Caki2 (cell line): ENCODE measurements at regions not wholly inside any gene's neighbourhood (a gene's known extent, or its start where the extent isn't known, plus 50 kb on each side); places are given as distances from the start of the nearest gene placed in this dataset.

ENCODE experiments used
- DNase-seq: peaks from one replicate; pipeline ENCODE4 v3.0.0-alpha.2; 2015; ENCODE audit warnings: low read depth
- in situ Hi-C: cut with HindIII; loops from 2 replicates; pipeline ENCODE4 v1.10.0; 2016; ENCODE audit warnings: low sequenced_read_pairs, low pct_unique_long_range_greater_than_20kb, mixed read lengths

DNA sequence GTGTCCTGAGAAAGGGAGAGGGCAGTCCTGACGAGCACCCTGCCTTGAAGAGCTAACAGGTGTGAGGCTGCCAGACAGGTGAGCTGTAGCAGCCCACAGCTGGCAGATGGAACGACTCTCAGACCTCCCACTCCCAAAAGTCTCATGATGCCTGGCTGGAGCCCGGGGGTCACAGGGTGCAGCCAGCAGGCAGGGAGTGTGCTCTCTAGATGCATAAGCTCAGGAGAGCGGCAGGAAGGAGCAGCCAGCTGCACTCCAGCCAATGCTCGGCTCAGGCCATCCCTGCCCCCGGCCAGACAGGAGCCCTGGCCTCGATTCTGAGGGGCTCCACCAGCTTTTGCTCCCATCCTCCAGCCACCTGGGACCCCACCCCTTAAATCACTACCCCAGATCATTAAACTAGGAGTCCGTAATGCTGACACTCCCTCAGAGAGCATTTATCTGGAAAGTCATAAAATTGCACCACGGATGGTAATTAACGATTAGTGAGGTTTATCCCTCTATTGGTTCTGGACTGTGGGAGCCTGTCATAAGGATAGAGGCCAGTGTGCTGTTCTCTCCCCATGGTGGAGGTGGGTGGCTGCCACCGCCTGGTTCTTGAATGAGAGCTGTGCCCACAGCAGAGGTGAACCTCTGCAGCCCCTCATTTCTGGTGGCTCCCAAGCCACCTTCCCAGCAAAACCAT is 63.5 kb upstream of the ZMIZ1 start:
- no peak for DNase-seq
- in situ Hi-C loops: no loop called here

DNA sequence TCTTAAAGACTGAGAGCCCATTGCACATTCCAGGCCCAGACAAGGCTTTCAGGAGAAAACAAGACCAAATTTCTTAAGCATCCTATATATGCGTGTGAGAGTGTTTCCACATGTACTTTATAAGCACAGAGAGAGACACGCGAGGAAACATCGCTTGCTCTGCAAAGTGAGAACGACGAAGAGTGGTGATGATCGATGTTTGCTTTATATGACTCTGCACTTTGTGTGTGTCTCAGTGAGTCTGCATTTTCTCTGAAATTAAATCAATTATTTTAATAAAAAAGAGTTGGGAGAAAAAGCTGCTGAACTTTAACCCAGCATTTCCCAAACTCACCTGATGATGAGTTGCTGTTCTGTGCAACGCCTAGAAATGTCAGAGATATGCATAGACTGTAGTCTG is 61.7 kb upstream of the ZMIZ1 start:
- DNase-seq: no peak
- in situ Hi-C loops: no loop called here

DNA sequence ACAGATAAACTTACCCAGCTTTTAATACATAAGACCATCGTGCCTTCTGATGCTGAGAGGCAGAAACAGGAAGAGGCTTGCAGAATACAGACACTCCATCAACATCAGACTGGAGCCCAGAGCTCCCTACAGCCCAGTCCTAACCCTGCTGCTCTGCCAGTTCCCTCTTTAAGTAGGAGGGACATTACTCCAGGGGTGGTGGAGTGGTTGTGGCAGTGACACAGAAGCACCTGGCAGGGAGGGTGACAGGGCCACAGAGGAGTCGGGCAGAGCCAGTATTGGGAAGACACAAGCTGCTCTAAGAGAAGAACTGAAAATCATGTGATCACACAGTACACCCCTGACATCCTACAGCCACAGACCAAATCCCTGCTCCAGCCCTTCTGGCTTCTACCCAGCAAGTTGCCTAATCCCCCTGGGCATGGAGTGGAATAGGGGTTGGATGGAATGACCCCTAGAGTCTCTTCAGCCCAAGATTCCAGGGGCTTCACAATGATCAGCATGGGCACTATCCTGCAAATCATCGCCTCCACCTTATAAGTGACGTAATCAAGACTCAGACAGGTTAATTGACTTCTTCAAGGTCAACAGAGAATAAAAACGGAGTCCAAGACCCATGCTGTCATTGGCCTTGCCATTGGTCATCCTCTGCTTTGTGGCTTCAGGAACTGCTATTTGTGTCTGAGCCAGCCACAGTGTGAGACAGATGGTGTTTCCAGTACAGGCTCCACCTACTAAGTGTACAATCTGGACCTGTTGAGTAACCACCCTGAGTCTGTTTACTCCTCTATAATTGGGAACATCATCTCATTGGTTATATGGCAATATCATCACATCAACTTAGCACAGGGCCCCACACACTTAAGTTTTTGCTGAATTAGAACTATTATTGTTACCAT is 61.1 kb upstream of the ZMIZ1 start:
- in situ Hi-C loops: no loop called here
- DNase-seq: no peak

DNA sequence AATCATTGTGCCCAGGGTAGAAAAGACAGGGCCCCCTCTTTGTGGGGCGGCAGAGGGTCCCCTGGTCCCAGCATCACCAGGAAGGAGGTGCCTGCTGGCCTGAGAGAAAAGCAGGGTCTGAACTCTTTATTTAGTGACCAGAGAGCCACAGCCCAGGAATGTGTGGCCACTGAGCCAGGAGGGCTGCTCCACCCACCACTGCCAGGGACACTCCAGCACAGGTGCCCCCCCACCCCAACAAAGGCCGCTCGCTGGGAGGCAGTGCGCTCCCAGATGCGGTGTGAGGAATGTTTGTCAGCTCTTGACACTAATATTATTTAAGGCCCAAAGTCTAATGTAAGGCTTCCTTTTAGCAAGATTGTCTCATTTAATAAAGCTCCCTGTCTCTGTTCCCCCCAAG is 59.6 kb upstream of the ZMIZ1 start:
- no peak for DNase-seq
- in situ Hi-C loops: no loop called here

DNA sequence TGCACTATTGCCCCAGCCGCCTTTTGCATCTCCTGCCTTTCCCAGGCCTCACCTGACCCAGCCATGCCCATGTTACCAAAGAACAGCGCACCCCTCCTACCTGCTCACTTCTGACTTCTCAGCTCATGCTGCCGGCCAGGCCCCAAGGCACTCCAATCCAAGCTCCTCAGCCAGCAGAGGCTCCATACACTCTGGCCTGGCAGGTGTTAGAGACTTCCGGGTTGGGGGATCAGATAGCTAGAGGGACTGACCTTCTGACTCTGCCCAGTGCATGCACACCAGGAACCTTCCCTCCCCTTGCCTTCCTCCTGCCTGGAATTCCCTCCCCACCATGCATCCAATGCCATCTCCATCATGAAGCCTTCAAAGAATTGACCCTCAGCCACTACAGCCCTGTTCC is 56.2 kb upstream of the ZMIZ1 start:
- DNase-seq: no peak
- in situ Hi-C loops: no loop called here

DNA sequence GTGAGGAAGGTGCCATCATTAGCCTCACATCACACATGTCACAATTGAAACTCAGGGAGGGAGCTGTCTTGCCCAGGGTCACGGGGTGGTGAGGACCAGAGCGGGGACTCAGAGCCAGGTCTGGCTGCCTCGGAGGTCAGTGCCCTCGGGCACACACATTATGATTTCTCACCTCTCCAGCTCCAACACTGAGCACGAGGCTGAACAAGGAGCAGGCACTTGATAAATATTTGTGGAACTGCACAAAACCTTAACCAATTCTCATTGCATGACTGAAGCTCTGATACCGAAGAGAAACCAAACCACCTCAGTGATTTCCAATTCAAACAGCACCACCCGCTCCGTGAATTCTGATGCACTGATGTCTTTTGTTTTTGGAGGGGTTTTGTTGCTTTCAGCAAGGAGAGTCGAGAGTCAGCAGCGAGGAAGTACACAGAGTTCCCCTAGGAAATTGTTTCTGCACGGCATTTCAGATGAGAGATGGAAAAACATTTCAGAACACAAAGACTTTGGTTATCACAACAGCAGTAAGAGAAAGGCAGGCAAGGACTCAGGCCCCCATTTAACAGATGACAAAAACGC is 55.3 kb upstream of the ZMIZ1 start:
- in situ Hi-C loops: no loop called here
- DNase-seq: no peak

DNA sequence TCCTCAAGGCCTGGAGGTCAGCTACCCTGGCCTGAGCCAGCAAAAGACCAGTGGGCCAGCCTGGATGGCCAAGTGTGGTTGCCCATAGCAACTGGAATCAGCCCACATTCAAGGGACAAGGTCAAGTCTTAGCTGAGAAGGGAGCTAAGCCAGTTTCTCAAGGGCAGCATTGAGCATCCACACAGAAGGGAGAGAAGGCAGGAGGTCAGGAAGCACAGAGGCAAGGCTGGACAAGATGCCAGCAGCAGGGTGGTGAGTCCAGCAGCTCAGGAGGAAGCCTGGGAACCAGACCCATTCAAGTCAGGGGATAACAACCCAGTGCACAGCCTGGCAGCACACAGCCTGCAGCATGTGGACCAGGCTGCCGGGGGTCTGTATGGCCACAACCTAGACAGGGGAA is 54.0 kb upstream of the ZMIZ1 start:
- in situ Hi-C loops: no loop called here
- no peak for DNase-seq

DNA sequence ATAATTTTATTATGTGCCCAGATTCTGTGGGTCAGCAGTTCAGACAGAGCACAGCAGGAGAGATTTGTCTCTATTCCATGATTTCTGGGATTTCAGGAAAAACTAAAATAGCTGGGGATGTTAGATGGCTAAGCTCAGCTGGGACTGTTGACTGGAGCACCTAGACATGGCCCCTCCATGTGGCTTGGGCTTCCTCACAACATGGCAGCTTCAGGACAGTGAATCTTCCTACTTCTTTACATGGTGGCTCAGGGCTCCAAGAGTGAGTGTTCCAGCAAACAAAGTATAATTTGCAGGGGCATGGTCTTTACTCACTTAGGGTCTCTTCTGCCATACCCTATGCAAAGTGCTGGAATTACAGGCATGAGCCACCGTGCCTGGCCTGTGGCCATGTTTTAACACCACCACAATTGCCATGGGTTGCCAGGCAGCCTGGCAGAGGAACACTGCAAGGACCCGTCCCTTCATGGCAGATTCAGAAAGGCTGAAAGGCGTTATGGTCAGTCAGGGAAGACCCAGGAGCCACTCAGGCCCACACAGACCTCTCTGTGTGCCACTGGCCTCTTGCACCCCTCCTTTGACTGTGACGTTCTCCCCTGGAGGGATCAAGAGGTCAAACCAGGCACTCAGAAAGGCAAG is 50.8 kb upstream of the ZMIZ1 start:
- in situ Hi-C loops: no loop called here
- DNase-seq: no peak

DNA sequence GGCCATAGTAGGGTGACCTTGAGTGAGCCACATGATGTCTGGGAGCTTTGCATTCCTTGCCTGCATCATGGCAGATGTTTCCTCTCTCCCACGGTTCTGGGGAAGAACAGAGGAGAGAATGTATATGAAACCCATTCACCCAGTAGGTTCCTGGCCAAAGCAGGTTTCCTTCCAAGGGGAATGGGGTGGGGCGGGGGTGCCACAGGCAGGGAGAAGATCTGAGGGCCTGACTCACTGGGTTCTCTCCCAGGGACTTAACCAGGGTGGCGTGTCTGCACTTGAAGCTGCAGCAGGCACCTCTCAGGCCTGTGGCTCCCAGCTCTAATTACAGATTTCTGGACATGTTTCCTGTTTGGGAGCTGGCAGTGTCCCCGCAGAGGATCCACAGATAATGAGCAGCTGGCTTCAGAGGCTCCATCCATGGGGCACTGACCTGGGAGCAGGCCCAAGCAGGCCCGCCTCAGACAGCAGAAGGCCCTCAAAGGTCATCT is 50.2 kb upstream of the ZMIZ1 start:
- in situ Hi-C loops: no loop called here
- DNase-seq: no peak
